HepG2 (cell line): ENCODE measurements at regions not wholly inside any gene's neighbourhood (a gene's known extent, or its start where the extent isn't known, plus 50 kb on each side); places are given as distances from the start of the nearest gene placed in this dataset.

Source experiments
- CREB1 ChIP-seq, 2 experiments: fragments of 450-650 bp in 1 of 2; IDR thresholded peaks; 2 replicates each; pipeline ENCODE4 v1.6.1; 2016 to 2017; ENCODE audit warnings: control low read depth in 1 of 2, mild to moderate bottlenecking in 1 of 2, missing compliant biosample characterization in 1 of 2, missing genetic modification characterization in 1 of 2
- CTCF ChIP-seq: sonication (generic); formaldehyde crosslinking; IDR thresholded peaks from 2 replicates; pipeline ENCODE4 v1.5.0; 2020; ENCODE audit warnings: mild to moderate bottlenecking, missing genetic modification reagents, moderate library complexity
- EZH2 ChIP-seq: conservative IDR thresholded peaks from 2 replicates; pipeline ENCODE4 v1.6.1; 2012; ENCODE audit warnings: mild to moderate bottlenecking, low read depth, low read length, moderate library complexity
- SIN3B ChIP-seq: fragments of 150-350 bp; IDR thresholded peaks from 2 replicates; pipeline ENCODE4 v1.6.1; 2014; ENCODE audit warnings: low read length
- ZC3H13 ChIP-seq: sonication (generic); formaldehyde crosslinking; IDR thresholded peaks from 2 replicates; pipeline ENCODE4 v1.8.1; 2023; ENCODE audit warnings: mild to moderate bottlenecking, missing genetic modification reagents, moderate library complexity
- ZNF124 ChIP-seq: sonication (generic); formaldehyde crosslinking; IDR thresholded peaks from 2 replicates; pipeline ENCODE4 v1.4.0; 2020; ENCODE audit warnings: missing genetic modification reagents
- ZNF543 ChIP-seq: sonication (generic); formaldehyde crosslinking; IDR thresholded peaks from 2 replicates; pipeline ENCODE4 v1.4.0; 2020; ENCODE audit warnings: mild to moderate bottlenecking, missing genetic modification reagents

- TF ChIP-seq CREB1 (IDR thresholded peaks at IDR 0.05) (no peak), CREB1 (CRISPR knock-in tag; IDR thresholded peaks at IDR 0.05) (no peak), EZH2 (no peak), CTCF (CRISPR knock-in tag) (no peak), ZC3H13 (CRISPR knock-in tag) (no peak), ZNF543 (no peak), SIN3B (no peak), ZNF124 (no peak)
Measured at GRCh38 chr4:174147863-174148262, 135.6 kb downstream of the FBXO8 start.
